ENCODE measurements at regions not wholly inside any gene's neighbourhood (a gene's known extent, or its start where the extent isn't known, plus 50 kb on each side); places are given as distances from the start of the nearest gene placed in this dataset.

DNA sequence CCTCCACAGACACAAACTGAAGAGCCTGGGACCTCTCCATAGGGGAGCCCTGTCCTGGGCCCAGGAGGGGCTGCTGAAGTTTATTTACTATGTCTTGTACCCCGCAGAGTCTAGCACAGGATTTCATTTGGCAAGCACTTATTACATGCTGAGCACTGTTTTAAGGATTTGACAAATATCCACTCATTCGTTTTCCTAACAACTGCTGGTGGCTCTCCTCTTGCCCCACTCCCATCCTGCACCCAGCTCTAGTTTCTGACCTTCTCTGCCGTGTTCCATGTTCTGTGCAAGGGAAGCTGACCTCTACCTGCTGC lies 127.0 kb upstream of the MAFB start:
- no peak overlapping the region for H3K4me3 ChIP-seq (ENCODE audit: low read length)
- DNase-seq (ENCODE audit: low read depth), result no peak

DNA sequence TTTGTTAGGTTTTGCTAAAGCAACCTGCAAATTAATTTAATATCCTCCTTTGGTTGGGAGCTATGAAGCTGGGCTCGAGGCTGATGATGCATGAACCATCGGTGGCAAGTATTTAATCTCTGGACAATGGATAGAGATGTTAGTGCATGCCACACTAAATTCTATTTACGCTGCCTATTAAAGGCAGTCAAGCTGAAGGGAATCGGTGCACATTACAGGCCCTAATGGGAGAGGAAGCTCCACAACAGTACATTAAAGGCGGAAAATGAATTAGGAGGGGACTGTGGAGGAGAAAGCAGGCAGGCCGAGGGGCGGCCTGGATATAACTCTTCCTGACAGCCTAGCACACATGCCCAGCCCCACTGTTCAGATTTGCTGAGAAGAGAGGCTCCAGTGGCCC lies 132.4 kb upstream of the MAFB start:
- H3K4me3 ChIP-seq (ENCODE audit: low read length), result no peak overlapping the region
- TF ChIP-seq, protein P1, sequence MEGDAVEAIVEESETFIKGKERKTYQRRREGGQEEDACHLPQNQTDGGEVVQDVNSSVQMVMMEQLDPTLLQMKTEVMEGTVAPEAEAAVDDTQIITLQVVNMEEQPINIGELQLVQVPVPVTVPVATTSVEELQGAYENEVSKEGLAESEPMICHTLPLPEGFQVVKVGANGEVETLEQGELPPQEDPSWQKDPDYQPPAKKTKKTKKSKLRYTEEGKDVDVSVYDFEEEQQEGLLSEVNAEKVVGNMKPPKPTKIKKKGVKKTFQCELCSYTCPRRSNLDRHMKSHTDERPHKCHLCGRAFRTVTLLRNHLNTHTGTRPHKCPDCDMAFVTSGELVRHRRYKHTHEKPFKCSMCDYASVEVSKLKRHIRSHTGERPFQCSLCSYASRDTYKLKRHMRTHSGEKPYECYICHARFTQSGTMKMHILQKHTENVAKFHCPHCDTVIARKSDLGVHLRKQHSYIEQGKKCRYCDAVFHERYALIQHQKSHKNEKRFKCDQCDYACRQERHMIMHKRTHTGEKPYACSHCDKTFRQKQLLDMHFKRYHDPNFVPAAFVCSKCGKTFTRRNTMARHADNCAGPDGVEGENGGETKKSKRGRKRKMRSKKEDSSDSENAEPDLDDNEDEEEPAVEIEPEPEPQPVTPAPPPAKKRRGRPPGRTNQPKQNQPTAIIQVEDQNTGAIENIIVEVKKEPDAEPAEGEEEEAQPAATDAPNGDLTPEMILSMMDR (conservative IDR thresholded peaks at IDR 0.05; ENCODE audit: low read depth, low read length), result no peak
- no peak for DNase-seq (ENCODE audit: low read depth)

More for the DNA sequence above, 127.0 kb upstream of the MAFB start:
- TF ChIP-seq, protein P1 (conservative IDR thresholded peaks at IDR 0.05; ENCODE audit: low read depth, low read length), result no peak

- H3K4me3 ChIP-seq (ENCODE audit: low read length), result no peak overlapping the region
- TF ChIP-seq, protein P1 (conservative IDR thresholded peaks at IDR 0.05; ENCODE audit: low read depth, low read length), result no peak
- DNase-seq (ENCODE audit: low read depth), result no peak
Observed at GRCh38 chr20:40826699-40827098, 137.7 kb upstream of the MAFB start.

- H3K4me3 ChIP-seq (ENCODE audit: low read length), result no peak overlapping the region
- TF ChIP-seq, protein P1 (conservative IDR thresholded peaks at IDR 0.05; ENCODE audit: low read depth, low read length), result no peak
- no peak for DNase-seq (ENCODE audit: low read depth)
Observed at GRCh38 chr20:40835321-40835720, 146.3 kb upstream of the MAFB start.

DNA sequence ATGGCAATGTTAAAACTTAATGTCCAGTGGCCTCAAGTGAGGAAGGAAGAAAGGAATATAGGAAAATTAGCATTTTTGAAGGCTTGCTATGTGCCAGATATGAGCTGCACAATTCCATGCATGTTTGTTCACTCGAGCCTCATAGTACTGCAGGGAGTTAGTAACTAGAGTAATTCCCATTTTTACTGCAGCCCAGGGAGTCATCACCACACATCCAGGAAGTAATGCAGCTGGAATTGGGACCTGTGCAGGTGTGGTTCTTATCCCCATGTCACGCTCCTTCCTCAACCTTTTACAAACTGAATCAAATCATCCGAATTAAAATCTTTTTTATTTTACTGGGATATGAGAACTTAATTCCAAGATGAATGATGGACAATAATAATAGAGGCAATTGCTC lies 149.5 kb upstream of the MAFB start:
- no peak overlapping the region for H3K4me3 ChIP-seq (ENCODE audit: low read length)
- TF ChIP-seq, protein P1 (conservative IDR thresholded peaks at IDR 0.05; ENCODE audit: low read depth, low read length), result no peak
- DNase-seq (ENCODE audit: low read depth), result no peak

DNA sequence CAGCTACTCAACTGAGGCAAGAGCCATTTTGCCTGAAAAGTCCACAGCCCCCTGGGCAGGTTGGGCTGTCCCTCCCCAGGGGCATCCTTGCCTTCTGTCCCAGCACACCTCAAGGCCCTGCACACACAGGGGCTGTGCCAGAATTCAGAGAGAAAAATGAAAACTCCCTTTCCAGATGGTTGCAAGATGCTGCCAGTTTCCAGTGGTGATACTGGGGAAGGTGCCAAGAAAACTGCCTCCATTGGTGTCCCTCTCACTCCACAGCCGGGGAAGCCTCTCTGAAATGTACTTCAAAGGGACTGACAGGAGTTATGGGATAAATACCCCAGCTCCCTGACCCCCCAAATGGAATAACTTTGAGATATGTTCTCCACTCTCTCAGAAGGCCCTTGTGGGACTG lies 154.2 kb upstream of the MAFB start:
- TF ChIP-seq, protein P1 (conservative IDR thresholded peaks at IDR 0.05; ENCODE audit: low read depth, low read length), result no peak
- no peak overlapping the region for H3K4me3 ChIP-seq (ENCODE audit: low read length)
- no peak for DNase-seq (ENCODE audit: low read depth)

DNA sequence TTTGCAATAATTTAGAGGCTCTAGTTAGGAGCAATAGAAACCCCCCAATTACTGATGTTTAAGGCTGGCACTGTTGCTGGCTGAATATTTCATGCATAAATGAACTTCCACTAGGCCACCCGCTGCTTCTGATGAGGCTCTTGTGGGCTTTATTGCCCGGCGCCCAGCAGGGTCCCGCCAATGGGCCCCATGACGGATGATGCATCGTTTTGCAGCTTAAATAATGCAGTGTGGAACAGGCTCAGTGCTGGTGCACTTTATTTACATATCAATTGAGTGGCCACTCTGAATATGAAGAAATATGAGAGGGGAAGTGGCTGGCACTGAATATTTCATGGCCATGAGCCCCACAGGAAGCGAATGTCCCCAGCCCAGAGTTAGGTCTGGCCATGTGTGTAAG lies 155.3 kb upstream of the MAFB start:
- H3K4me3 ChIP-seq (ENCODE audit: low read length), result no peak overlapping the region
- TF ChIP-seq, protein P1 (conservative IDR thresholded peaks at IDR 0.05; ENCODE audit: low read depth, low read length), result no peak
- DNase-seq (ENCODE audit: low read depth), result no peak
